Thymus (tissue), 11 donors: ENCODE measurements at regions not wholly inside any gene's neighbourhood (a gene's known extent, or its start where the extent isn't known, plus 50 kb on each side); places are given as distances from the start of the nearest gene placed in this dataset.
"Not testable (repeated sequence)": the region's sequence is repeated elsewhere in the genome, so short reads cannot be mapped to it uniquely, and the experiment has no call there.

Source experiments
- DNase-seq, 9 donors: peaks; one replicate each; pipeline ENCODE4 v3.0.0-alpha.2; 2013; ENCODE audit warnings: low spot score in 9 of 9, low read depth in 6 of 9, missing footprints in 1 of 9
- H3K27ac ChIP-seq, 2 donors: one replicate each; pipeline ENCODE4 v1.5.1; 2013; ENCODE audit warnings: control low read depth in 1 of 2, low read depth in 1 of 2, low read length in 1 of 2, mild to moderate bottlenecking in 1 of 2, moderate library complexity in 1 of 2
- H3K27me3 ChIP-seq, 2 donors: one replicate each; pipeline ENCODE4 v1.5.1; 2013; ENCODE audit warnings: low read length in 1 of 2; ENCODE audit not compliant: control insufficient read depth in 2 of 2, insufficient read depth in 1 of 2
- H3K36me3 ChIP-seq, 2 donors: one replicate each; pipeline ENCODE4 v1.5.1; 2013; ENCODE audit warnings: low read length in 1 of 2, mild to moderate bottlenecking in 1 of 2, moderate library complexity in 1 of 2; ENCODE audit not compliant: control insufficient read depth in 2 of 2, insufficient read depth in 2 of 2
- H3K4me1 ChIP-seq, 2 donors: one replicate each; pipeline ENCODE4 v1.5.1; 2013; ENCODE audit warnings: low read length in 2 of 2; ENCODE audit not compliant: control insufficient read depth in 2 of 2, insufficient read depth in 2 of 2
- H3K4me3 ChIP-seq, 2 donors: one replicate each; pipeline ENCODE4 v1.5.1; 2013; ENCODE audit warnings: low read length in 2 of 2, control low read depth in 1 of 2, mild to moderate bottlenecking in 1 of 2
- H3K9me3 ChIP-seq, 2 donors: one replicate each; pipeline ENCODE4 v1.5.1; 2013; ENCODE audit warnings: low read length in 1 of 2, mild to moderate bottlenecking in 1 of 2; ENCODE audit not compliant: control insufficient read depth in 2 of 2, insufficient read depth in 1 of 2
- WGBS: extraction: QIAGEN DNeasy Blood & Tissue Kit; methylation state at CpG from one replicate; pipeline ENCODE4 v1.1.7; 2013; 5-methylcytosine and 5-hydroxymethylcytosine counted together
- donor health status: healthy.

- DNase-seq = no peak
- H3K9me3 ChIP-seq = no peaks in the 10 kb centered on the region
- H3K27ac ChIP-seq = no peak overlapping the region
- no peaks in the 10 kb centered on the region for H3K36me3 ChIP-seq
- no peaks in the 10 kb centered on the region for H3K27me3 ChIP-seq
- 97% methylated on average over 21 of the region's 21 CpGs for WGBS
- H3K4me1 ChIP-seq = peaks cover 0 to 3% of the 10 kb centered on the region in 2 donors
- no peak overlapping the region for H3K4me3 ChIP-seq
Observed at GRCh38 chr7:6934981-6935380, 108.9 kb upstream of the CCZ1B start.

- H3K27me3 ChIP-seq, H3K9me3 ChIP-seq, DNase-seq, H3K4me1 ChIP-seq, H3K4me3 ChIP-seq, H3K27ac ChIP-seq, H3K36me3 ChIP-seq: not testable (repeated sequence)
- WGBS = 96% methylated on average over 7 of the region's 7 CpGs
Observed at GRCh38 chr7:6936626-6937025, 110.6 kb upstream of the CCZ1B start.

GRCh38 chr7:6937746-6938145, 111.7 kb upstream of the CCZ1B start:
- H3K9me3 ChIP-seq, H3K36me3 ChIP-seq, H3K27ac ChIP-seq, DNase-seq, H3K4me3 ChIP-seq, H3K27me3 ChIP-seq, H3K4me1 ChIP-seq: not testable (repeated sequence)
- WGBS = 92% methylated on average over 9 of the region's 9 CpGs

- not testable (repeated sequence) for H3K9me3 ChIP-seq, H3K36me3 ChIP-seq, H3K27ac ChIP-seq, H3K4me1 ChIP-seq, H3K27me3 ChIP-seq, H3K4me3 ChIP-seq
- DNase-seq = peak in 3 of 9 donors; percentile 0 to 6 (median 3)
- WGBS = 42% methylated on average over 4 of the region's 4 CpGs
Observed at GRCh38 chr7:6938284-6938683, 112.2 kb upstream of the CCZ1B start.

GRCh38 chr7:6939126-6939525, 113.1 kb upstream of the CCZ1B start:
- H3K4me1 ChIP-seq, H3K4me3 ChIP-seq, DNase-seq, H3K27ac ChIP-seq, H3K36me3 ChIP-seq, H3K27me3 ChIP-seq, H3K9me3 ChIP-seq: not testable (repeated sequence)
- 94% methylated on average over 11 of the region's 11 CpGs for WGBS

GRCh38 chr7:6939896-6940295, 113.8 kb upstream of the CCZ1B start:
- H3K4me1 ChIP-seq, DNase-seq, H3K9me3 ChIP-seq, H3K4me3 ChIP-seq, H3K27ac ChIP-seq, H3K27me3 ChIP-seq, H3K36me3 ChIP-seq: not testable (repeated sequence)
- 93% methylated on average over 17 of the region's 17 CpGs for WGBS

GRCh38 chr7:6946873-6947272, 120.8 kb upstream of the CCZ1B start:
- not testable (repeated sequence) for H3K27ac ChIP-seq

GRCh38 chr7:6950231-6950630, 124.2 kb upstream of the CCZ1B start:
- not testable (repeated sequence) for H3K36me3 ChIP-seq, H3K4me1 ChIP-seq, H3K9me3 ChIP-seq, H3K4me3 ChIP-seq, H3K27ac ChIP-seq, H3K27me3 ChIP-seq, DNase-seq
- WGBS = 51% methylated on average over 15 of the region's 15 CpGs

More at GRCh38 chr7:6946873-6947272, 120.8 kb upstream of the CCZ1B start:
- 85% methylated on average over 5 of the region's 5 CpGs for WGBS
- H3K27me3 ChIP-seq, H3K4me3 ChIP-seq, H3K9me3 ChIP-seq, H3K36me3 ChIP-seq, DNase-seq, H3K4me1 ChIP-seq: not testable (repeated sequence)

- WGBS = 95% methylated on average over 2 of the region's 2 CpGs
- H3K4me1 ChIP-seq, H3K9me3 ChIP-seq, H3K4me3 ChIP-seq, H3K27ac ChIP-seq, H3K36me3 ChIP-seq, DNase-seq, H3K27me3 ChIP-seq: not testable (repeated sequence)
Observed at GRCh38 chr7:6951553-6951952, 125.5 kb upstream of the CCZ1B start.

- not testable (repeated sequence) for DNase-seq, H3K9me3 ChIP-seq, H3K4me1 ChIP-seq, H3K4me3 ChIP-seq, H3K27me3 ChIP-seq, H3K36me3 ChIP-seq
- 51% methylated on average over 16 of the region's 16 CpGs for WGBS
- H3K27ac ChIP-seq = peak overlapping the region in 1 of 2 donors; percentile 65
Observed at GRCh38 chr7:6953138-6953797, 127.2 kb upstream of the CCZ1B start.
